D721Med (cell line): ENCODE measurements at regions not wholly inside any gene's neighbourhood (a gene's known extent, or its start where the extent isn't known, plus 50 kb on each side); places are given as distances from the start of the nearest gene placed in this dataset.
A peak's percentile ranks its signal among the peaks of the same experiment; 100 is the strongest.

Source experiments
- DNase-seq: peaks from one replicate; pipeline ENCODE4 v3.0.0; 2011; ENCODE audit warnings: low spot score; ENCODE audit not compliant: insufficient read length
- FAIRE-seq: peaks from 2 replicates; lab custom pipeline; 2011; peaks lifted over from hg19 to GRCh38; lab: Jason Lieb, UNC
- TF ChIP-seq, protein P1 (sequence below): IDR thresholded peaks from 2 replicates; pipeline ENCODE4 v1.5.1; 2012; ENCODE audit warnings: mild to moderate bottlenecking, control low read depth; ENCODE audit not compliant: insufficient read depth; ENCODE audit errors: missing control alignments

- TF ChIP-seq, protein P1, sequence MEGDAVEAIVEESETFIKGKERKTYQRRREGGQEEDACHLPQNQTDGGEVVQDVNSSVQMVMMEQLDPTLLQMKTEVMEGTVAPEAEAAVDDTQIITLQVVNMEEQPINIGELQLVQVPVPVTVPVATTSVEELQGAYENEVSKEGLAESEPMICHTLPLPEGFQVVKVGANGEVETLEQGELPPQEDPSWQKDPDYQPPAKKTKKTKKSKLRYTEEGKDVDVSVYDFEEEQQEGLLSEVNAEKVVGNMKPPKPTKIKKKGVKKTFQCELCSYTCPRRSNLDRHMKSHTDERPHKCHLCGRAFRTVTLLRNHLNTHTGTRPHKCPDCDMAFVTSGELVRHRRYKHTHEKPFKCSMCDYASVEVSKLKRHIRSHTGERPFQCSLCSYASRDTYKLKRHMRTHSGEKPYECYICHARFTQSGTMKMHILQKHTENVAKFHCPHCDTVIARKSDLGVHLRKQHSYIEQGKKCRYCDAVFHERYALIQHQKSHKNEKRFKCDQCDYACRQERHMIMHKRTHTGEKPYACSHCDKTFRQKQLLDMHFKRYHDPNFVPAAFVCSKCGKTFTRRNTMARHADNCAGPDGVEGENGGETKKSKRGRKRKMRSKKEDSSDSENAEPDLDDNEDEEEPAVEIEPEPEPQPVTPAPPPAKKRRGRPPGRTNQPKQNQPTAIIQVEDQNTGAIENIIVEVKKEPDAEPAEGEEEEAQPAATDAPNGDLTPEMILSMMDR = peak; percentile 54
- no peak for FAIRE-seq
- DNase-seq = no peak
These were observed 198.8 kb downstream of the AMY1C start for GRCh38 chr1:103948526-103948925.

GRCh38 chr1:103949779-103950178 lies 200.1 kb downstream of the AMY1C start:
- no peak for FAIRE-seq
- TF ChIP-seq, protein P1 = no peak
- DNase-seq = no peak

DNA sequence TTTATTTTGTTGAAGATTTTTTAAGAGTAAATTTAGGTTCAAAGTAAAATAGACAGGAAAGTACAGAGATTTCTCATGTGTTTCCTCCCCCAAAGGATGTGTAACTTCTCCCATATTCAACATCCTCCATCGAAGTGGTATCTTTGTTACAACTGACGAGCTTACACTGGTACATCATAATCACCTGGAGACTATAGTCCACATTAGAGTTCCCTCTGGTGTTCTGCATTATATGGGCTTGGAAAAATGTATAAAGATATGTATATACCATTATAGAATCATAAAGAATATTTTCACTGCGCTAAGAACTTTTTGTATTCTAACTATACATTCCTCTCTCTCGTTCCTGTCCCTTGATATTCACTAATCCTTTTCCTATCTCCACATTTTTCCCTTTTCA lies 203.7 kb downstream of the AMY1C start:
- TF ChIP-seq, protein P1 = no peak
- FAIRE-seq = no peak
- DNase-seq = no peak

- no peak for DNase-seq
- no peak for FAIRE-seq
These were observed 209.0 kb downstream of the AMY1C start for GRCh38 chr1:103958699-103959098.

GRCh38 chr1:103959565-103959964 lies 209.9 kb downstream of the AMY1C start:
- FAIRE-seq = no peak
- DNase-seq = no peak
- TF ChIP-seq, protein P1 = no peak

More at GRCh38 chr1:103958699-103959098, 209.0 kb downstream of the AMY1C start:
- TF ChIP-seq, protein P1 = no peak

- no peak for FAIRE-seq
- no peak for DNase-seq
- TF ChIP-seq, protein P1 = no peak
These were observed 210.3 kb downstream of the AMY1C start for GRCh38 chr1:103960045-103960444.

DNA sequence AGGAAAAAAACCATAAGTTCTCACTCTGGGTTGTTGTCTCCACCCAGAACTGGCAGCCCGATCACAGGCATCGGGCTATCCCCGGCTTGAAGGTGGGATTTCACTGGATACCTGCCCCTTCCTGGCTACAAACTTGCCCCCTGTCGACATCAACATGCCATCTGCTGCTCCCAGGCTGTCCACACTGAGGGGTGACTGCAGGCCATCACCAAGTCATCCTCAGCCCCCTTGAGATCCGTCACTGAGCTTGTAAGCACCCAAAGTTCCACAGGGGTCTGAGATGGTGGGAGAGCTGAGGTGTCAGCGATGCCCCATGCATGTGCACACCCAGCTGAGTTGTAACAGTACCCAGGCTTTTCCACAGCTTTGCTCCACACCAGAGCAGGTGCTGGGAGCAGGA lies 211.0 kb downstream of the AMY1C start:
- FAIRE-seq = no peak
- DNase-seq = no peak
- TF ChIP-seq, protein P1 = no peak
